HL-60 (cell line): ENCODE measurements at regions not wholly inside any gene's neighbourhood (a gene's known extent, or its start where the extent isn't known, plus 50 kb on each side); places are given as distances from the start of the nearest gene placed in this dataset.

Experiments
- DNase-seq, 2 experiments: peaks; one replicate each; pipeline ENCODE4 v3.0.0-alpha.2; 2010 to 2020; ENCODE audit warnings: low read depth in 1 of 2, low spot score in 1 of 2
- H3K27ac ChIP-seq: fragments of 250-450 bp; sonication (Bioruptor Pico); replicated peaks from 2 replicates; pipeline ENCODE4 v1.5.1; 2020; ENCODE audit warnings: mild to moderate bottlenecking, moderate library complexity
- H3K27me3 ChIP-seq: fragments of 250-450 bp; sonication (Bioruptor Pico); 2 replicates; pipeline ENCODE4 v1.5.1; 2021; ENCODE audit warnings: mild to moderate bottlenecking, moderate library complexity; ENCODE audit not compliant: insufficient read depth, poor library complexity, severe bottlenecking
- H3K4me3 ChIP-seq: replicated peaks from 2 replicates; pipeline ENCODE4 v1.5.1; 2011; ENCODE audit warnings: mild to moderate bottlenecking, control low read depth, low read length; ENCODE audit not compliant: insufficient read depth
- GABPA ChIP-seq: IDR thresholded peaks from 2 replicates; pipeline ENCODE4 v1.6.1; 2012; ENCODE audit warnings: low read depth
- POLR2AphosphoS5 ChIP-seq: IDR thresholded peaks from 2 replicates; pipeline ENCODE4 v1.6.1; 2012; ENCODE audit warnings: low read depth
- SPI1 ChIP-seq: IDR thresholded peaks from 2 replicates; pipeline ENCODE4 v1.6.1; 2012; ENCODE audit warnings: low read depth, mild to moderate bottlenecking, borderline replicate concordance
- TF ChIP-seq, protein P1 (sequence below): IDR thresholded peaks from 2 replicates; pipeline ENCODE4 v1.6.1; 2012; ENCODE audit warnings: low read depth; ENCODE audit not compliant: insufficient replicate concordance
- TF ChIP-seq, protein P2 (sequence below): IDR thresholded peaks from one replicate; pipeline ENCODE4 v1.5.1; 2011; ENCODE audit warnings: low read length, control low read depth, inconsistent platforms; ENCODE audit not compliant: insufficient read depth

DNA sequence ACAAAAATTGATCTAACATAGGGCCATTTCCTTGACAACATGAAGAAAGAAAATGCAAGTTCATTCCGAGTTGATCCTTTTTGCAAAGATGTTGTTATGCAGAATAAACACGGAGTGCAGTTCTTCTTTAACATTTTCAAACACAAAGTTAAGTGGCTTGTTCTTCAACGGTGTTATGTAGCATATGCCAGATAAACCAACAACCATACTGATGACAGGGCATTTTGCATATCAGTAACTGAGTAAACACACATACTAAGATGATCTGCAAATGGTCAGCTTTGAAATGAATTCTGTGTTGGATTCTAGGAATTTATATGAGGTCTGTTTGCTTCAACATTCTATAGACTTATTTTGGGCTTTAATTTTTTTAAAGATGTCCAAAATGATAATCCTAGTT is 266.4 kb downstream of the GPD2 start:
- Histone ChIP-seq H3K27ac (no peak overlapping the region), H3K4me3 (no peak overlapping the region), H3K27me3 (peaks cover 2% of the 10 kb centered on the region)
- TF ChIP-seq GABPA: no peak
- DNase-seq: no peak

DNA sequence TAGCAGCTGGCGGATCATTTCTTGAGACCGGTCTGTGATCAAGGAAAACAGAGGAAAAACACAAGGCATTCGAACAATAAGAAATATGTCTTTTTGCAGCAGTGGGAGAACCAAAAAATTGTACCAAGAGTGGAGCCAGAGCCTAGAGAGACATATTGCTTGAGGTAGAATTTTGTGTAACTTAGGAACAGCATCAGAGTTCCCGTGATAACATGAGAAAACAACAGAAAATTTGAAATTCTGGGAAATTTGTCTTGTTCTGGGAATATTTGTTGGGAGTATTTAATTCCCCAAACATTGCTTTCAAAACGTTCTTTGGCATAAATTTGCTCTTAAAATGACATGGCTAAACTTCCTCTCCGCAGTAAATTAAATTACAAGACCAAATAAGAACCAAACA is 267.5 kb downstream of the GPD2 start:
- DNase-seq: no peak
- Histone ChIP-seq H3K27ac (no peak overlapping the region), H3K4me3 (no peak overlapping the region), H3K27me3 (peaks cover 2% of the 10 kb centered on the region)
- TF ChIP-seq, protein P1, sequence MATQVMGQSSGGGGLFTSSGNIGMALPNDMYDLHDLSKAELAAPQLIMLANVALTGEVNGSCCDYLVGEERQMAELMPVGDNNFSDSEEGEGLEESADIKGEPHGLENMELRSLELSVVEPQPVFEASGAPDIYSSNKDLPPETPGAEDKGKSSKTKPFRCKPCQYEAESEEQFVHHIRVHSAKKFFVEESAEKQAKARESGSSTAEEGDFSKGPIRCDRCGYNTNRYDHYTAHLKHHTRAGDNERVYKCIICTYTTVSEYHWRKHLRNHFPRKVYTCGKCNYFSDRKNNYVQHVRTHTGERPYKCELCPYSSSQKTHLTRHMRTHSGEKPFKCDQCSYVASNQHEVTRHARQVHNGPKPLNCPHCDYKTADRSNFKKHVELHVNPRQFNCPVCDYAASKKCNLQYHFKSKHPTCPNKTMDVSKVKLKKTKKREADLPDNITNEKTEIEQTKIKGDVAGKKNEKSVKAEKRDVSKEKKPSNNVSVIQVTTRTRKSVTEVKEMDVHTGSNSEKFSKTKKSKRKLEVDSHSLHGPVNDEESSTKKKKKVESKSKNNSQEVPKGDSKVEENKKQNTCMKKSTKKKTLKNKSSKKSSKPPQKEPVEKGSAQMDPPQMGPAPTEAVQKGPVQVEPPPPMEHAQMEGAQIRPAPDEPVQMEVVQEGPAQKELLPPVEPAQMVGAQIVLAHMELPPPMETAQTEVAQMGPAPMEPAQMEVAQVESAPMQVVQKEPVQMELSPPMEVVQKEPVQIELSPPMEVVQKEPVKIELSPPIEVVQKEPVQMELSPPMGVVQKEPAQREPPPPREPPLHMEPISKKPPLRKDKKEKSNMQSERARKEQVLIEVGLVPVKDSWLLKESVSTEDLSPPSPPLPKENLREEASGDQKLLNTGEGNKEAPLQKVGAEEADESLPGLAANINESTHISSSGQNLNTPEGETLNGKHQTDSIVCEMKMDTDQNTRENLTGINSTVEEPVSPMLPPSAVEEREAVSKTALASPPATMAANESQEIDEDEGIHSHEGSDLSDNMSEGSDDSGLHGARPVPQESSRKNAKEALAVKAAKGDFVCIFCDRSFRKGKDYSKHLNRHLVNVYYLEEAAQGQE: no peak
- TF ChIP-seq SPI1: no peak
- no peak for TF ChIP-seq POLR2AphosphoS5
- TF ChIP-seq, protein P2, sequence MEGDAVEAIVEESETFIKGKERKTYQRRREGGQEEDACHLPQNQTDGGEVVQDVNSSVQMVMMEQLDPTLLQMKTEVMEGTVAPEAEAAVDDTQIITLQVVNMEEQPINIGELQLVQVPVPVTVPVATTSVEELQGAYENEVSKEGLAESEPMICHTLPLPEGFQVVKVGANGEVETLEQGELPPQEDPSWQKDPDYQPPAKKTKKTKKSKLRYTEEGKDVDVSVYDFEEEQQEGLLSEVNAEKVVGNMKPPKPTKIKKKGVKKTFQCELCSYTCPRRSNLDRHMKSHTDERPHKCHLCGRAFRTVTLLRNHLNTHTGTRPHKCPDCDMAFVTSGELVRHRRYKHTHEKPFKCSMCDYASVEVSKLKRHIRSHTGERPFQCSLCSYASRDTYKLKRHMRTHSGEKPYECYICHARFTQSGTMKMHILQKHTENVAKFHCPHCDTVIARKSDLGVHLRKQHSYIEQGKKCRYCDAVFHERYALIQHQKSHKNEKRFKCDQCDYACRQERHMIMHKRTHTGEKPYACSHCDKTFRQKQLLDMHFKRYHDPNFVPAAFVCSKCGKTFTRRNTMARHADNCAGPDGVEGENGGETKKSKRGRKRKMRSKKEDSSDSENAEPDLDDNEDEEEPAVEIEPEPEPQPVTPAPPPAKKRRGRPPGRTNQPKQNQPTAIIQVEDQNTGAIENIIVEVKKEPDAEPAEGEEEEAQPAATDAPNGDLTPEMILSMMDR: no peak
- TF ChIP-seq GABPA: no peak

DNA sequence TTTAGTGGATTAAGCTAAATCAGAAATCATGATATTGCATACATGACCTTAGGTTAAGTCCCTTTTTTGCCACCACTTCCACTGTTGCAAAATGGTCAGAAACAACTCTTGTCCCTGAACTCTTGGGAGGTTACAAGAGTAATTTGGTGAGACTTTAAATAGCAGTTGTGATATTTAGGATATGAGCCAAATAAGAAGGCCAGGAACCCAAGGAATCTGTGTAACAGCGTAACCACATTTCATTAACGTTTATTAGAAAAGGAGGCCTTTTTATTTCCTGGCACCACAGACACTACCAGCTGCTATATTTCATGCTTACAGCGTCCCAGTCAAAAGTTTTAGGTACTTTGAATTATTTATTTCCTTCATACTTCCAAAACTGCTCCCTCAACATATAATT is 268.0 kb downstream of the GPD2 start:
- Histone ChIP-seq H3K27ac (no peak overlapping the region), H3K4me3 (no peak overlapping the region), H3K27me3 (no peaks in the 10 kb centered on the region)
- TF ChIP-seq, protein P1: no peak
- TF ChIP-seq SPI1 (no peak), POLR2AphosphoS5 (no peak), GABPA (no peak)
- TF ChIP-seq, protein P2: no peak
- no peak for DNase-seq

DNA sequence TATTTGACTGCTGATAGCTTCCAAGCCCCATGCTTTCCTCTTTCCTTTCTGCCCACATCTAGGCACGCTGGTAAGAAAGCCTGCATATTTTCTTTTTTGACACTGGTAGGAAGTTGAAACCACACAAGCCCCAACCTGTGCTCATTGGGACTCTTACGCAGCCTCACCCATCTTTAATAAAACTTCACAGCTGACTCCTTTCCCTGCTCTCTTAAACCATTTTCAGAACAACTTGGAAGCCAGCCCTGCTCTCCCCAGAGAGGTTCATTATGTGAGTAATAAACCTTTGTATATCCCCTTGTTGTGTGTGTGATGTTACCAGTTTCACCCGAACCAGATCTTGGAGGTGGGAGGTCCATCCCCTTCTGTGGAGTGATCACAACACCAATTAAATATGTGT is 268.4 kb downstream of the GPD2 start:
- no peak for DNase-seq
- Histone ChIP-seq H3K27ac (no peak overlapping the region), H3K4me3 (no peak overlapping the region), H3K27me3 (no peaks in the 10 kb centered on the region)
- TF ChIP-seq, protein P2: no peak
- TF ChIP-seq, protein P1: no peak
- no peak for TF ChIP-seq GABPA
- no peak for TF ChIP-seq POLR2AphosphoS5
- TF ChIP-seq SPI1: no peak
